ENCODE measurements at regions not wholly inside any gene's neighbourhood (a gene's known extent, or its start where the extent isn't known, plus 50 kb on each side); places are given as distances from the start of the nearest gene placed in this dataset.

GRCh38 chr1:29827801-29828525 is 591.6 kb downstream of the PTPRU start:
- TF ChIP-seq CTCF (IDR thresholded peaks at IDR 0.05 in 2 of 3, conservative IDR thresholded peaks at IDR 0.05 in 1 of 3; ENCODE audit: borderline replicate concordance in 1 of 3, insufficient read depth in 1 of 3, low read depth in 2 of 3, low read length in 2 of 3) (no peak), EZH2 (IDR thresholded peaks at IDR 0.05) (no peak), EZH2phosphoT487 (IDR thresholded peaks at IDR 0.05; ENCODE audit: borderline replicate concordance) (no peak), FOSL1 (IDR thresholded peaks at IDR 0.05; ENCODE audit: low read depth) (no peak), SP1 (IDR thresholded peaks at IDR 0.05; ENCODE audit: low read depth) (no peak), RAD21 (IDR thresholded peaks at IDR 0.05; ENCODE audit: low read depth) (no peak), POLR2A (IDR thresholded peaks at IDR 0.05; ENCODE audit: borderline replicate concordance, extremely low read depth, insufficient read depth, insufficient read length) (no peak), EGR1 (IDR thresholded peaks at IDR 0.05; ENCODE audit: low read depth) (no peak), REST (IDR thresholded peaks at IDR 0.05; ENCODE audit: low read depth) (no peak)

Data from HCT116 (cell line).